Adrenal gland (tissue), 5 donors: ENCODE measurements at regions not wholly inside any gene's neighbourhood (a gene's known extent, or its start where the extent isn't known, plus 50 kb on each side); places are given as distances from the start of the nearest gene placed in this dataset.

Source experiments
- POLR2A ChIP-seq, 2 donors: fragments of 450-650 bp; IDR thresholded peaks; one replicate each; pipeline ENCODE4 v1.6.1; 2017; ENCODE audit warnings: antibody characterized with exemption in 2 of 2, mild to moderate bottlenecking in 2 of 2, moderate library complexity in 1 of 2
- TF ChIP-seq, protein P1 (sequence below), 6 experiments: fragments of 450-650 bp in 4 of 6; fragments of 200-600 bp in 2 of 6; sonication (generic) in 1 of 6; IDR thresholded peaks; 1 replicate in 5 of 6; 2 replicates in 1 of 6; pipeline versions ENCODE4 v1.5.1 to v1.8.0; 2016 to 2021; ENCODE audit warnings: antibody characterized with exemption in 6 of 6, mild to moderate bottlenecking in 2 of 6, moderate library complexity in 1 of 6
- donor health status: DM: no; HTN: no; CAD: no.

DNA sequence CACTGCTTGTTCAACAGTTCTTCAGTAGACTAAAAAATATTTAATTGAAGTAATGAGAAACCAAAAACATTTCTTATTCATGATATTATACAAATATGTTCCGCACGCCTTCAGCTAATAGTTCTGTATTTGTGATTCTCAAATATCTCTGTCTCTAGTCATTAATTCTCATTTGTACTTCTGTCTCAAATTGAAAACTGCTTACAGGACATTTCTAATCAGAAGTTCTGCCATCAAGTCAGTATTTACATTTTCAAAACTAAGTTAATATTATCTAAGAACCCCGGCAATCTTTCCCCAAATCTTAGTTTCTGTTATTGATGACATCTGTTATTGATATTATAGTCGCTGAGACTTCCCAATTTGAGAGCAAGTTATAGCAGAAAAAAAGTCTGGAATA lies 78.6 kb upstream of the PGRMC2 start:
- TF ChIP-seq, protein P1, sequence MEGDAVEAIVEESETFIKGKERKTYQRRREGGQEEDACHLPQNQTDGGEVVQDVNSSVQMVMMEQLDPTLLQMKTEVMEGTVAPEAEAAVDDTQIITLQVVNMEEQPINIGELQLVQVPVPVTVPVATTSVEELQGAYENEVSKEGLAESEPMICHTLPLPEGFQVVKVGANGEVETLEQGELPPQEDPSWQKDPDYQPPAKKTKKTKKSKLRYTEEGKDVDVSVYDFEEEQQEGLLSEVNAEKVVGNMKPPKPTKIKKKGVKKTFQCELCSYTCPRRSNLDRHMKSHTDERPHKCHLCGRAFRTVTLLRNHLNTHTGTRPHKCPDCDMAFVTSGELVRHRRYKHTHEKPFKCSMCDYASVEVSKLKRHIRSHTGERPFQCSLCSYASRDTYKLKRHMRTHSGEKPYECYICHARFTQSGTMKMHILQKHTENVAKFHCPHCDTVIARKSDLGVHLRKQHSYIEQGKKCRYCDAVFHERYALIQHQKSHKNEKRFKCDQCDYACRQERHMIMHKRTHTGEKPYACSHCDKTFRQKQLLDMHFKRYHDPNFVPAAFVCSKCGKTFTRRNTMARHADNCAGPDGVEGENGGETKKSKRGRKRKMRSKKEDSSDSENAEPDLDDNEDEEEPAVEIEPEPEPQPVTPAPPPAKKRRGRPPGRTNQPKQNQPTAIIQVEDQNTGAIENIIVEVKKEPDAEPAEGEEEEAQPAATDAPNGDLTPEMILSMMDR (IDR thresholded peaks at IDR 0.05), result no peak
- no peak for TF ChIP-seq POLR2A (IDR thresholded peaks at IDR 0.05)
